ENCODE measurements at regions not wholly inside any gene's neighbourhood (a gene's known extent, or its start where the extent isn't known, plus 50 kb on each side); places are given as distances from the start of the nearest gene placed in this dataset.
"Not testable (repeated sequence)": the region's sequence is repeated elsewhere in the genome, so short reads cannot be mapped to it uniquely, and the experiment has no call there.

GRCh38 chr6:15888798-15889772 is 226.3 kb upstream of the DTNBP1 start:
- no peak for TF ChIP-seq EZH2phosphoT487 (IDR thresholded peaks at IDR 0.05; ENCODE audit: low read depth)
- TF ChIP-seq, protein P1, sequence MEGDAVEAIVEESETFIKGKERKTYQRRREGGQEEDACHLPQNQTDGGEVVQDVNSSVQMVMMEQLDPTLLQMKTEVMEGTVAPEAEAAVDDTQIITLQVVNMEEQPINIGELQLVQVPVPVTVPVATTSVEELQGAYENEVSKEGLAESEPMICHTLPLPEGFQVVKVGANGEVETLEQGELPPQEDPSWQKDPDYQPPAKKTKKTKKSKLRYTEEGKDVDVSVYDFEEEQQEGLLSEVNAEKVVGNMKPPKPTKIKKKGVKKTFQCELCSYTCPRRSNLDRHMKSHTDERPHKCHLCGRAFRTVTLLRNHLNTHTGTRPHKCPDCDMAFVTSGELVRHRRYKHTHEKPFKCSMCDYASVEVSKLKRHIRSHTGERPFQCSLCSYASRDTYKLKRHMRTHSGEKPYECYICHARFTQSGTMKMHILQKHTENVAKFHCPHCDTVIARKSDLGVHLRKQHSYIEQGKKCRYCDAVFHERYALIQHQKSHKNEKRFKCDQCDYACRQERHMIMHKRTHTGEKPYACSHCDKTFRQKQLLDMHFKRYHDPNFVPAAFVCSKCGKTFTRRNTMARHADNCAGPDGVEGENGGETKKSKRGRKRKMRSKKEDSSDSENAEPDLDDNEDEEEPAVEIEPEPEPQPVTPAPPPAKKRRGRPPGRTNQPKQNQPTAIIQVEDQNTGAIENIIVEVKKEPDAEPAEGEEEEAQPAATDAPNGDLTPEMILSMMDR (IDR thresholded peaks at IDR 0.05; ENCODE audit: low read depth, low read length): no peak
- H4K20me1 ChIP-seq (ENCODE audit: insufficient read depth, low read length): no peaks in the 10 kb centered on the region
- H3K4me2 ChIP-seq (ENCODE audit: low read length): no peak overlapping the region
- H3K79me2 ChIP-seq (ENCODE audit: low read length): no peaks in the 10 kb centered on the region
- H3K27ac ChIP-seq (ENCODE audit: low read length): no peak overlapping the region
- H3K4me1 ChIP-seq (ENCODE audit: low read length): peaks cover 16% of the 10 kb centered on the region
- no peak overlapping the region for H3K4me3 ChIP-seq (ENCODE audit: low read length)
- no peaks in the 10 kb centered on the region for H3K27me3 ChIP-seq (ENCODE audit: low read depth, low read length)
- H3K9ac ChIP-seq (ENCODE audit: low read length): no peak overlapping the region
- H3K9me3 ChIP-seq (ENCODE audit: insufficient read depth, low read length): no peaks in the 10 kb centered on the region
- H2AFZ ChIP-seq (ENCODE audit: low read depth, low read length): no peak overlapping the region
- H3K36me3 ChIP-seq (replicated peaks; ENCODE audit: low read depth, low read length): no peaks in the 10 kb centered on the region

DNA sequence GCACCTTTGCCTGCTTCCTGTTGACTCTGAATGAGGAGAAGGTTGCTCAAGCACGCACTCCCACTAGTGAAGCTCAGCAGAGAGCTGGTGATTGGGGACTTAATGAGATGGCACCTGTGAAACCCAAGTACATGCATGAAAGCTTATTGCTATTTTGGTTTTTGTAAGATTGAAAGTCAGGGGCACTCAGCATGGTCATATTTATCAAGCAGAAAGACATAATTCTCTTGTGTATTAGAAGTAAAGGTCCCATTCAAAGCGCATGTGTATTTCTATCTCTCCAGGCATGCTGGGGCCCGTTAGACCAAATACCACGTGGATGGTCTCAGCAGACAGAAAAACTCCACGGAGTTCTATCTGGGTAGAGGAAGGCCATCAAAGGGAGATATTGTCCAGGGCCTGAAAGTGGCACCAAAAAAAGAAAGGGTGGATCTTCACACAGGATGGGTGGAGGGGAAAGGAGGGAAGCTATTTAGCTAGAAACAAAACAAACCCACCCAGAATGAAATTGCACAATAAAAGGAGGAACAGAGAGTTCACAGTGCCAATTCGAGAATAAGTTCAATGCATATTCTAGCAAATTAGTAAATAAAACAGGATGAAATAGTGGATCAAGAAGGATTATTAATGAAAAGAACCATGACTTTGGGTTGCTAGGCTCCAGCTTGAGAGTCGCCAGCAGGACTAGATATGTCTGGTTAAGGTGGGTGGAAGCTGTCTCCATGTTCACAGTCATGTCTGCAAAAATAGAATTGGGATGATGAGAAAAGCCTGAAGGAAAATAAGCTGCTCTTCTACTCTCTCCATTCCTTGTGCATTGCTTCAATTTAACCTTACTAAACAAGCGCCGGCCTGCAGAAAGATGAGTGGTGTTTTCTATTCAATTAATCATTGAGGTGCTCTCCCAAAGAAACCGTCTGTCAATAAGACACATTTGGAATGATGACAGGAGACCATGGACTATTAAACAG is 224.9 kb upstream of the DTNBP1 start:
- Histone ChIP-seq H3K4me3 (ENCODE audit: low read length) (peak overlapping the region; percentile 34), H3K36me3 (replicated peaks; ENCODE audit: low read depth, low read length) (no peaks in the 10 kb centered on the region), H3K79me2 (ENCODE audit: low read length) (no peaks in the 10 kb centered on the region), H3K9me3 (ENCODE audit: insufficient read depth, low read length) (no peaks in the 10 kb centered on the region), H2AFZ (ENCODE audit: low read depth, low read length) (peak overlapping the region; percentile 80), H3K9ac (ENCODE audit: low read length) (no peak overlapping the region), H3K27me3 (ENCODE audit: low read depth, low read length) (no peaks in the 10 kb centered on the region), H3K4me1 (ENCODE audit: low read length) (peaks cover 16% of the 10 kb centered on the region), H3K4me2 (ENCODE audit: low read length) (peak overlapping the region; percentile 63), H4K20me1 (ENCODE audit: insufficient read depth, low read length) (no peaks in the 10 kb centered on the region), H3K27ac (ENCODE audit: low read length) (peak overlapping the region; percentile 37; the same call in 1 of the 2 replicates)
- TF ChIP-seq, protein P1 (IDR thresholded peaks at IDR 0.05; ENCODE audit: low read depth, low read length): no peak
- no peak for TF ChIP-seq EZH2phosphoT487 (IDR thresholded peaks at IDR 0.05; ENCODE audit: low read depth)

- Histone ChIP-seq H3K4me3 (ENCODE audit: low read length) (no peak overlapping the region), H3K9me3 (ENCODE audit: insufficient read depth, low read length) (no peaks in the 10 kb centered on the region), H3K27ac (ENCODE audit: low read length) (no peak overlapping the region), H3K36me3 (replicated peaks; ENCODE audit: low read depth, low read length) (no peaks in the 10 kb centered on the region), H2AFZ (ENCODE audit: low read depth, low read length) (no peak overlapping the region), H4K20me1 (ENCODE audit: insufficient read depth, low read length) (no peaks in the 10 kb centered on the region), H3K4me1 (ENCODE audit: low read length) (peaks cover 25% of the 10 kb centered on the region), H3K4me2 (ENCODE audit: low read length) (no peak overlapping the region), H3K9ac (ENCODE audit: low read length) (no peak overlapping the region), H3K27me3 (ENCODE audit: low read depth, low read length) (no peaks in the 10 kb centered on the region), H3K79me2 (ENCODE audit: low read length) (no peaks in the 10 kb centered on the region)
- TF ChIP-seq, protein P1 (IDR thresholded peaks at IDR 0.05; ENCODE audit: low read depth, low read length): no peak
- TF ChIP-seq EZH2phosphoT487 (IDR thresholded peaks at IDR 0.05; ENCODE audit: low read depth): no peak
Observed at GRCh38 chr6:15885624-15886023, 222.8 kb upstream of the DTNBP1 start.

- not testable (repeated sequence) for H2AFZ ChIP-seq (ENCODE audit: low read depth, low read length); H4K20me1 ChIP-seq (ENCODE audit: insufficient read depth, low read length); H3K79me2 ChIP-seq (ENCODE audit: low read length); H3K4me3 ChIP-seq (ENCODE audit: low read length); H3K27me3 ChIP-seq (ENCODE audit: low read depth, low read length); H3K27ac ChIP-seq (ENCODE audit: low read length); H3K4me2 ChIP-seq (ENCODE audit: low read length); H3K9ac ChIP-seq (ENCODE audit: low read length); H3K9me3 ChIP-seq (ENCODE audit: insufficient read depth, low read length); H3K36me3 ChIP-seq (replicated peaks; ENCODE audit: low read depth, low read length)
- H3K4me1 ChIP-seq (ENCODE audit: low read length): peaks cover 43% of the 10 kb centered on the region
Observed at GRCh38 chr6:15883593-15883992, 220.8 kb upstream of the DTNBP1 start.
